ENCODE measurements at regions not wholly inside any gene's neighbourhood (a gene's known extent, or its start where the extent isn't known, plus 50 kb on each side); places are given as distances from the start of the nearest gene placed in this dataset.

DNA sequence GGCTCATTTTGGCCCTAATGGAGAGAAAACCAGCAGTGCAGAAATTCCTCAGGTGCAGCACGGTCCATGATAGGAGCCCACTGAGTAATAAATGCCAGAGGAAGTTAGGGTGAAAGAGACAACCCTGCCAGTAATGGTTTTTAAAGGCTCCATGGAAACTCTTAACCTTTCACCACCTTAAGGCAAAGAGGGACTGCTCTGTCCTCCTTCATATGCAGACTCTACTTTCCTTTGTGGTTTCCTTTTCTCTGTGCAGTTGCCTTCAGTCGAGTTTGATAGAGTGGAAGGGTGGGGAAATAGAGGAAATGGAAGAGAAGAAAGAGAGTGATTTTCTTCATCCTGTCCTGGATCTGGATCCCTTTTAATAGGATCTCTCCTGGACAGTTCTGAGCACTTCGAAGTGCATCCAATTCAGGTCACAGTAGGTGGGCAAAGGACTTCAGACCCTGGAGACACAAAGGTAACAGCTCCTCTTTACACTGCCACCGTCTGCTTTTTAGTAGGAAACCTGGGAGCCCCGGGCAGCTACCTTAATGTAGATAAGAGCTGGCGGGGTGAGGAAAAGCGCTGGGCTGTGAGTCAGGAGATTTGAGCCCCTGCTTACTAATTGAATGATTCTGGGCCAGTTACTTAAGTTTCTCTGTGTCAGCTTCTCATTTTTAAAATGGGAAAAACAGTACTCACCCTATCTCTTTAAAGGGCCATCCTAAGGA is 294.8 kb downstream of the KCNRG start:
- TF ChIP-seq, protein P1, sequence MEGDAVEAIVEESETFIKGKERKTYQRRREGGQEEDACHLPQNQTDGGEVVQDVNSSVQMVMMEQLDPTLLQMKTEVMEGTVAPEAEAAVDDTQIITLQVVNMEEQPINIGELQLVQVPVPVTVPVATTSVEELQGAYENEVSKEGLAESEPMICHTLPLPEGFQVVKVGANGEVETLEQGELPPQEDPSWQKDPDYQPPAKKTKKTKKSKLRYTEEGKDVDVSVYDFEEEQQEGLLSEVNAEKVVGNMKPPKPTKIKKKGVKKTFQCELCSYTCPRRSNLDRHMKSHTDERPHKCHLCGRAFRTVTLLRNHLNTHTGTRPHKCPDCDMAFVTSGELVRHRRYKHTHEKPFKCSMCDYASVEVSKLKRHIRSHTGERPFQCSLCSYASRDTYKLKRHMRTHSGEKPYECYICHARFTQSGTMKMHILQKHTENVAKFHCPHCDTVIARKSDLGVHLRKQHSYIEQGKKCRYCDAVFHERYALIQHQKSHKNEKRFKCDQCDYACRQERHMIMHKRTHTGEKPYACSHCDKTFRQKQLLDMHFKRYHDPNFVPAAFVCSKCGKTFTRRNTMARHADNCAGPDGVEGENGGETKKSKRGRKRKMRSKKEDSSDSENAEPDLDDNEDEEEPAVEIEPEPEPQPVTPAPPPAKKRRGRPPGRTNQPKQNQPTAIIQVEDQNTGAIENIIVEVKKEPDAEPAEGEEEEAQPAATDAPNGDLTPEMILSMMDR (IDR thresholded peaks at IDR 0.05; ENCODE audit: insufficient read depth, low read depth, low read length), result no peak
- no peak for TF ChIP-seq EZH2 (IDR thresholded peaks at IDR 0.05; ENCODE audit: insufficient read depth, low read length)

All from astrocyte (in vitro differentiated cells and primary cell).